Stimulated activated memory B cell treated with anti-CD40 and anti-IgM and Interleukin-4, amounts not matched to agents 10 μg/mL and 1 μg/mL and 100 μg/mL, for 72 hours (primary cell): ENCODE measurements at regions not wholly inside any gene's neighbourhood (a gene's known extent, or its start where the extent isn't known, plus 50 kb on each side); places are given as distances from the start of the nearest gene placed in this dataset.
"Not testable (repeated sequence)": the region's sequence is repeated elsewhere in the genome, so short reads cannot be mapped to it uniquely, and the experiment has no call there.

ENCODE experiments used
- ATAC-seq: fragments of 150-1000 bp; cut with Tn5 transposase; 2 replicates; pipeline ENCODE4 v1.10.0; 2021
- H3K27ac Mint-ChIP-seq: one replicate; pipeline ENCODE4 v1.8.0; 2022; ENCODE audit warnings: mild to moderate bottlenecking, mixed read lengths
- H3K27me3 Mint-ChIP-seq: one replicate; pipeline ENCODE4 v1.8.0; 2022; ENCODE audit warnings: mixed read lengths
- H3K36me3 Mint-ChIP-seq: one replicate; pipeline ENCODE4 v1.8.0; 2022; ENCODE audit warnings: mixed read lengths
- H3K4me1 Mint-ChIP-seq: one replicate; pipeline ENCODE4 v1.8.0; 2022; ENCODE audit warnings: mixed read lengths
- H3K4me3 Mint-ChIP-seq: one replicate; pipeline ENCODE4 v1.8.0; 2022; ENCODE audit warnings: mild to moderate bottlenecking, moderate library complexity, mixed read lengths
- H3K9me3 Mint-ChIP-seq: one replicate; pipeline ENCODE4 v1.8.0; 2022; ENCODE audit warnings: mixed read lengths

GRCh38 chr4:11698846-11699590 lies 270.3 kb upstream of the HS3ST1 start:
- no peak overlapping the region for H3K27ac Mint-ChIP-seq
- H3K36me3 Mint-ChIP-seq = no peaks in the 10 kb centered on the region
- H3K4me1 Mint-ChIP-seq = no peaks in the 10 kb centered on the region
- ATAC-seq = no peak
- H3K4me3 Mint-ChIP-seq = no peak overlapping the region
- no peaks in the 10 kb centered on the region for H3K27me3 Mint-ChIP-seq
- H3K9me3 Mint-ChIP-seq = no peaks in the 10 kb centered on the region

DNA sequence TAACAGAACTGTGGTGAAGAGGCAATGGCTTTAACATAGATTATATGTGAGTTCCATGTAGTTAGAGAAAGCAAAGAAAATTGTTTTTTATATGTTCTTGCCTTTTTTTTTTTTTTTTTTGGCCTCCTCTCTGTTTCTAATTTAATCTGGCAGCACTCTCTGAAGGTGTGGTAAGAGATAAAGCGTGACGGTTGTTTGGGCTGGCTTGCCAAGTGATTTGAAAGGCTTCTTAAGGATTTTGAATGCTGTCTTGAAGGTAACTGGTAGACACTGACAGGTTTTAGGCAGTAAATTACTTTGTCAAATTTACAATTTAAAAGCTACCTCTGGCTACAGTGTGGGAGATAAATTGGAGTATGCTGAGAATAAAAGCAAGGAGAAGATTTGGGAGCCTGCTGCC lies 269.3 kb upstream of the HS3ST1 start:
- H3K9me3 Mint-ChIP-seq = peaks cover 4% of the 10 kb centered on the region
- H3K4me1 Mint-ChIP-seq = no peaks in the 10 kb centered on the region
- H3K36me3 Mint-ChIP-seq = no peaks in the 10 kb centered on the region
- H3K4me3 Mint-ChIP-seq = no peak overlapping the region
- H3K27ac Mint-ChIP-seq = no peak overlapping the region
- H3K27me3 Mint-ChIP-seq = no peaks in the 10 kb centered on the region
- ATAC-seq = no peak

GRCh38 chr4:11693693-11694092 lies 265.0 kb upstream of the HS3ST1 start:
- Mint-ChIP-seq H3K36me3 (no peaks in the 10 kb centered on the region), H3K9me3 (peaks cover 4% of the 10 kb centered on the region), H3K27ac (no peak overlapping the region), H3K4me1 (no peaks in the 10 kb centered on the region), H3K4me3 (no peak overlapping the region), H3K27me3 (no peaks in the 10 kb centered on the region)
- no peak for ATAC-seq

DNA sequence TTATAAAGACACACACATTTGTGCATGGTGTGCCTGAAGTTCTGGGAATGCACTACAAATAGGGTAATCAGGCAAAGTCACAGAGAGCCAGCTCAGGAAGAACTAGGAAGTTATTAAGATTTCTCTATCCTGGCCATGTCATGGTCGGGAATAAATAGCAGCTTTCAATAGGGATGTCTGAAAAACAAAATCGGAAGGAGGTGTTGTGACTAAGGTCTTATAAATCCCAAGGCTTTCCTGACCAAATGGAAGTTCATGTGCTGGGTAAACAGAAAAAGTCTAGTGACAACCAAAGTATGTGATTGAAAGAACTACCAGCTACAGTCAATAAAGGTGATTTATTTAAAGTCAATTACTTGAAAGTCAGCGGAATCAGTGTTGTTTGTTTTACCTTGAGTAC lies 262.5 kb upstream of the HS3ST1 start:
- no peak overlapping the region for H3K27ac Mint-ChIP-seq
- peaks cover 4% of the 10 kb centered on the region for H3K9me3 Mint-ChIP-seq
- H3K27me3 Mint-ChIP-seq = no peaks in the 10 kb centered on the region
- no peaks in the 10 kb centered on the region for H3K4me1 Mint-ChIP-seq
- no peaks in the 10 kb centered on the region for H3K36me3 Mint-ChIP-seq
- no peak overlapping the region for H3K4me3 Mint-ChIP-seq
- no peak for ATAC-seq

DNA sequence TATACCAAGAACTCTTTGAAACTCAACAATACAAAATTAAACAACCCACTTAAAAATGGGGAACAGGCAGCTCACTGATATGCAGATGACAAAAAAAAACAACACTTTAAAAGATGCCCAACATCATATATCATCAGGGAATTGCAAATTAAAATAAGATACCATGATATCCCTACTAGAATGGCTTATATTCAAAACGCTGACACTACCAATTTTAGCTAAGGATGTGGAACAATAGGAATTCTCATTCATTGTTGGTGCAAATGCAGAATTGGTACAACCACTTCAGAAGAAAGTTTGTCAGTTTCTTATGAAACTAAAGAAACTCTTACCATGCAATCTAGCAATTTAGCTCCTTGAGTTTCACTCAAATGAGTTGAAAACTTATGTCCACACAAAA lies 259.0 kb upstream of the HS3ST1 start:
- H3K9me3 Mint-ChIP-seq = no peaks in the 10 kb centered on the region
- H3K27ac Mint-ChIP-seq = no peak overlapping the region
- no peaks in the 10 kb centered on the region for H3K36me3 Mint-ChIP-seq
- H3K4me1 Mint-ChIP-seq = no peaks in the 10 kb centered on the region
- H3K27me3 Mint-ChIP-seq = peaks cover 7% of the 10 kb centered on the region
- H3K4me3 Mint-ChIP-seq = no peak overlapping the region
- ATAC-seq = no peak

GRCh38 chr4:11685481-11685880 lies 256.8 kb upstream of the HS3ST1 start:
- no peaks in the 10 kb centered on the region for H3K4me1 Mint-ChIP-seq
- H3K9me3 Mint-ChIP-seq = no peaks in the 10 kb centered on the region
- H3K4me3 Mint-ChIP-seq = no peak overlapping the region
- no peaks in the 10 kb centered on the region for H3K36me3 Mint-ChIP-seq
- ATAC-seq = no peak
- peaks cover 9% of the 10 kb centered on the region for H3K27me3 Mint-ChIP-seq
- H3K27ac Mint-ChIP-seq = no peak overlapping the region

GRCh38 chr4:11675051-11675800 lies 246.5 kb upstream of the HS3ST1 start:
- Mint-ChIP-seq H3K27ac (no peak overlapping the region), H3K4me1 (no peaks in the 10 kb centered on the region), H3K36me3 (no peaks in the 10 kb centered on the region), H3K4me3 (no peak overlapping the region), H3K27me3 (no peaks in the 10 kb centered on the region), H3K9me3 (no peaks in the 10 kb centered on the region)
- ATAC-seq = no peak

GRCh38 chr4:11670304-11670703 lies 241.6 kb upstream of the HS3ST1 start:
- no peaks in the 10 kb centered on the region for H3K27me3 Mint-ChIP-seq
- no peaks in the 10 kb centered on the region for H3K4me1 Mint-ChIP-seq
- H3K4me3 Mint-ChIP-seq = no peak overlapping the region
- no peak for ATAC-seq
- no peaks in the 10 kb centered on the region for H3K36me3 Mint-ChIP-seq
- H3K9me3 Mint-ChIP-seq = no peaks in the 10 kb centered on the region
- no peak overlapping the region for H3K27ac Mint-ChIP-seq

DNA sequence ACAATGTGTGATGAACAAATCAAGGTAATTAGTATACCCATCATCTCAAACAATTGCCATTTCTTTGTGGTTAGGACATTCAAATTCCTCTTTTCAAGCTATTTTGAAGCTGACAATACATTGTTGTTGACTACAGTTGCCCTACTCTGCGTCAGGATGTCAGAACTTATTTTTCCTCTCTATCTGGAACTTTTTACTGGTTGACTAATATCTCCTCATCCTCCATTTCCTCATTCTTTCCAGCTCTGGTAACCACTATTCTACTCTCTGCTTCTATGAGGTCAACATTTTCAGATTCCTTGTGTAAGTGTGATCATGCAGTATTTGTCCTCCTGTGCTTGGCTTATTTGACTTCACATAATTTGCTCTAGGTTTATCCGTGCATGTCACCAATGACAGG lies 240.5 kb upstream of the HS3ST1 start:
- Mint-ChIP-seq H3K4me1 (no peaks in the 10 kb centered on the region), H3K27me3 (no peaks in the 10 kb centered on the region), H3K27ac (no peak overlapping the region), H3K9me3 (no peaks in the 10 kb centered on the region), H3K4me3 (no peak overlapping the region), H3K36me3 (no peaks in the 10 kb centered on the region)
- ATAC-seq = no peak

DNA sequence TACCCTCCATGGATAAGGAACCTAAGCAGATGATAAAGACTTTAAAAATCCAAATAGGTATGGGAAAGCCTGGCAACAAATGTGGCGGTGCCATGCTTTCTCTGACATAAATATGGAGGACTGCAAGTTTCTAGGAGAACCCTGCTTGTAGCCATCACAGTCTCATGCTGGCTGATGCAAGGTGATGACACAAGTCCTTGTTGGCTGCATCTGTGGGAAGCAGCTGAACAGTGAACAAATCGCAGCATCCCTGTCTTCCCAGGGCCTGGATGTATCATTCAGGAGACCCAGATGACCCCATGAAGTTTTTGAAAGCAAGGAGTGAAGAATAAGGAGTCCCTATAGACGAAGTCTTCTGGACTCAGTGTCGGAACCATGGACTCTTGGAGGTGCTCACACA lies 234.4 kb upstream of the HS3ST1 start:
- H3K4me3 Mint-ChIP-seq = no peak overlapping the region
- H3K36me3 Mint-ChIP-seq = no peaks in the 10 kb centered on the region
- H3K27me3 Mint-ChIP-seq = no peaks in the 10 kb centered on the region
- H3K9me3 Mint-ChIP-seq = no peaks in the 10 kb centered on the region
- H3K4me1 Mint-ChIP-seq = no peaks in the 10 kb centered on the region
- no peak for ATAC-seq
- no peak overlapping the region for H3K27ac Mint-ChIP-seq

GRCh38 chr4:11650801-11651596 lies 222.3 kb upstream of the HS3ST1 start:
- Mint-ChIP-seq H3K27ac (no peak overlapping the region), H3K4me1 (no peaks in the 10 kb centered on the region), H3K27me3 (peaks cover 12% of the 10 kb centered on the region), H3K9me3 (peaks cover 3% of the 10 kb centered on the region), H3K4me3 (no peak overlapping the region), H3K36me3 (no peaks in the 10 kb centered on the region)
- ATAC-seq = no peak

DNA sequence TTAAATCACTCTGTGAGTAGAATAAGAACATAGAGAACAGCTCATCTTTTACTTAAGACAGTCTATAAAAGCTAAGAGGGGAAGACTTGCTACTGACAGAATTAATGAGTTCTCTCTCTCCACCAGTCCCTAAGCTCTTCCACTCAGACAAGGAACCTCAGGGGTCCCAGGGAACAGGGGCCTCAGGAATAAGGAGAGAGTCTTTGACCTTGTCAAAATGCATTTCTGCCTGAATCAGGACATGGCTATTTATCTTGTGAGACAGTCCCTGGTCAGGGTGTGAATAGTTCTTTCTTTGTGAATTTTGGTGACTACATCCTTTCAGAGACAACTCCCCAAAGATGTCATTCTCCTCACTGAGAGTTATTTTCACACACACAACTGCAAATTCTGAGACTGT lies 218.7 kb upstream of the HS3ST1 start:
- ATAC-seq = no peak
- no peak overlapping the region for H3K27ac Mint-ChIP-seq
- peaks cover 26% of the 10 kb centered on the region for H3K27me3 Mint-ChIP-seq
- peaks cover 7% of the 10 kb centered on the region for H3K9me3 Mint-ChIP-seq
- no peaks in the 10 kb centered on the region for H3K4me1 Mint-ChIP-seq
- H3K36me3 Mint-ChIP-seq = no peaks in the 10 kb centered on the region
- H3K4me3 Mint-ChIP-seq = no peak overlapping the region

- not testable (repeated sequence) for H3K4me3 Mint-ChIP-seq, H3K27ac Mint-ChIP-seq, ATAC-seq, H3K4me1 Mint-ChIP-seq, H3K9me3 Mint-ChIP-seq, H3K36me3 Mint-ChIP-seq
- H3K27me3 Mint-ChIP-seq = peaks cover 15% of the 10 kb centered on the region
Measured at GRCh38 chr4:11643081-11643480, 214.4 kb upstream of the HS3ST1 start.

GRCh38 chr4:11640584-11640983 lies 211.9 kb upstream of the HS3ST1 start:
- H3K9me3 Mint-ChIP-seq = peaks cover 4% of the 10 kb centered on the region
- H3K4me3 Mint-ChIP-seq = no peak overlapping the region
- no peaks in the 10 kb centered on the region for H3K36me3 Mint-ChIP-seq
- H3K4me1 Mint-ChIP-seq = no peaks in the 10 kb centered on the region
- H3K27ac Mint-ChIP-seq = no peak overlapping the region
- peaks cover 13% of the 10 kb centered on the region for H3K27me3 Mint-ChIP-seq
- ATAC-seq = no peak

DNA sequence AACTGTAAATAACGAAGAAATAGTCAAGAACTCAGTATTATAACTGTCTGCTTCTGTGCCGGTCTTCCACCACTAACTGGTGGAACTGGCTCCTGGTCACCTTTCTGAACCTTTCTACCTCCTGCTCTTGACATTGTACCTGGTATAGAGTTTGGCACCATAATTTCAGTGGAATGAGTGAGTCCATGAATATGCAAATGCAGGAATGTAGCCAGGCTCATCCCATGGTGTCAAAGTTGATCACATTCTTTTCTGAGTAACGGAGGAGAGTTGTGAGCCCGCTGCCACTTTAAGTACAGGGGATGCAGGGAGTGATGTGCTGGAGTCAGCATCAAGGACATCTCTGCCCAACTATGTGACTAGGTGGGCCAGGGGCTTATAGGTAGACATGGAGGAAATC lies 207.9 kb upstream of the HS3ST1 start:
- no peak overlapping the region for H3K4me3 Mint-ChIP-seq
- ATAC-seq = no peak
- no peaks in the 10 kb centered on the region for H3K27me3 Mint-ChIP-seq
- no peak overlapping the region for H3K27ac Mint-ChIP-seq
- no peaks in the 10 kb centered on the region for H3K9me3 Mint-ChIP-seq
- H3K4me1 Mint-ChIP-seq = no peaks in the 10 kb centered on the region
- no peaks in the 10 kb centered on the region for H3K36me3 Mint-ChIP-seq
